ENCODE measurements at regions not wholly inside any gene's neighbourhood (a gene's known extent, or its start where the extent isn't known, plus 50 kb on each side); places are given as distances from the start of the nearest gene placed in this dataset.

- Histone ChIP-seq H3K27me3 (ENCODE audit: insufficient read depth) (no peaks in the 10 kb centered on the region), H3F3A (replicated peaks; ENCODE audit: insufficient read depth) (no peaks in the 10 kb centered on the region), H3K9me2 (no peaks in the 10 kb centered on the region), H3K79me2 (ENCODE audit: insufficient read depth) (no peaks in the 10 kb centered on the region), H4K20me1 (ENCODE audit: insufficient read depth) (no peaks in the 10 kb centered on the region), H3K4me1 (ENCODE audit: control insufficient read depth in 1 of 2, insufficient read depth in 2 of 2, low read depth in 1 of 2, low read length in 1 of 2) (no peaks in the 10 kb centered on the region), H3K36me3 (replicated peaks in 1 of 2; ENCODE audit: control insufficient read depth in 1 of 2, insufficient read depth in 2 of 2, low read length in 1 of 2) (no peaks in the 10 kb centered on the region), H3K9ac (no peak overlapping the region), H3K4me3 (ENCODE audit: low read depth in 2 of 2, low read length in 1 of 2) (no peak overlapping the region), H3K27ac (ENCODE audit: low read depth in 2 of 2, low read length in 1 of 2) (no peak overlapping the region), H3K9me3 (no peaks in the 10 kb centered on the region), H2AFZ (ENCODE audit: low read depth) (no peak overlapping the region), H3K4me2 (no peak overlapping the region)
- no peak for DNase-seq
- 100% methylated on average over 2 of the region's 2 CpGs for WGBS (ENCODE audit: low lambda C conversion rate)
- TF ChIP-seq YY1 (IDR thresholded peaks at IDR 0.05; ENCODE audit: low read depth) (no peak), IRF3 (IDR thresholded peaks at IDR 0.05; ENCODE audit: low read depth, low read length) (no peak), GATA2 (CRISPR knock-in tag; IDR thresholded peaks at IDR 0.05) (no peak), FOXJ3 (CRISPR knock-in tag; IDR thresholded peaks at IDR 0.05) (no peak), TCF12 (IDR thresholded peaks at IDR 0.05) (no peak), NFIC (IDR thresholded peaks at IDR 0.05; ENCODE audit: borderline replicate concordance) (no peak), RCOR1 (IDR thresholded peaks at IDR 0.05; ENCODE audit: low read length) (no peak), POLR2AphosphoS5 (IDR thresholded peaks at IDR 0.05; ENCODE audit: low read depth, low read length) (no peak), RAD21 (IDR thresholded peaks at IDR 0.05; ENCODE audit: low read length) (no peak), TAF1 (IDR thresholded peaks at IDR 0.05; ENCODE audit: borderline replicate concordance, low read depth, low read length) (no peak), EZH2phosphoT487 (IDR thresholded peaks at IDR 0.05; ENCODE audit: borderline replicate concordance, low read depth) (no peak), REST (IDR thresholded peaks at IDR 0.05; ENCODE audit: low read depth, low read length) (no peak), RXRA (IDR thresholded peaks at IDR 0.05; ENCODE audit: borderline replicate concordance, low read depth) (no peak), RFX5 (IDR thresholded peaks at IDR 0.05; ENCODE audit: low read length) (no peak)
- POLR2A ChIA-PET, result no interaction called here
- CTCF ChIA-PET, result interaction anchor here (0.8 to 1.0 kb wide), 2 partner anchors 11 to 29 kb away, joined by 3 to 4 read pairs; no protein-coding TSS in a partner anchor
Measured at GRCh38 chr1:185398022-185398421, 81.0 kb upstream of the IVNS1ABP start.

GRCh38 chr1:185397183-185397582, 80.1 kb upstream of the IVNS1ABP start:
- 78% methylated on average over 4 of the region's 4 CpGs for WGBS (ENCODE audit: low lambda C conversion rate)
- no peaks in the 10 kb centered on the region for H3K9me2 ChIP-seq
- H3K27ac ChIP-seq (ENCODE audit: low read depth in 2 of 2, low read length in 1 of 2), result no peak overlapping the region
- no peaks in the 10 kb centered on the region for H3K36me3 ChIP-seq (replicated peaks in 1 of 2; ENCODE audit: control insufficient read depth in 1 of 2, insufficient read depth in 2 of 2, low read length in 1 of 2)
- no peak for DNase-seq
- H3K4me1 ChIP-seq (ENCODE audit: control insufficient read depth in 1 of 2, insufficient read depth in 2 of 2, low read depth in 1 of 2, low read length in 1 of 2), result no peaks in the 10 kb centered on the region
- H3F3A ChIP-seq (replicated peaks; ENCODE audit: insufficient read depth), result no peaks in the 10 kb centered on the region
- no peak overlapping the region for H3K9ac ChIP-seq
- H3K4me2 ChIP-seq, result no peak overlapping the region
- H2AFZ ChIP-seq (ENCODE audit: low read depth), result no peak overlapping the region
- no peaks in the 10 kb centered on the region for H4K20me1 ChIP-seq (ENCODE audit: insufficient read depth)
- CTCF ChIA-PET, result interaction anchor here (0.8 to 1.0 kb wide), 2 partner anchors 11 to 30 kb away, joined by 3 to 4 read pairs; no protein-coding TSS in a partner anchor
- POLR2A ChIA-PET, result no interaction called here
- no peaks in the 10 kb centered on the region for H3K79me2 ChIP-seq (ENCODE audit: insufficient read depth)
- H3K4me3 ChIP-seq (ENCODE audit: low read depth in 2 of 2, low read length in 1 of 2), result no peak overlapping the region
- no peaks in the 10 kb centered on the region for H3K9me3 ChIP-seq
- no peaks in the 10 kb centered on the region for H3K27me3 ChIP-seq (ENCODE audit: insufficient read depth)
- TF ChIP-seq GATA2 (CRISPR knock-in tag; IDR thresholded peaks at IDR 0.05), result no peak
- TF ChIP-seq MXI1 (IDR thresholded peaks at IDR 0.05; ENCODE audit: low read depth, low read length), result no peak
- TF ChIP-seq TAF1 (IDR thresholded peaks at IDR 0.05; ENCODE audit: borderline replicate concordance, low read depth, low read length), result no peak
- TF ChIP-seq RFX5 (IDR thresholded peaks at IDR 0.05; ENCODE audit: low read length), result no peak
- TF ChIP-seq TCF12 (IDR thresholded peaks at IDR 0.05), result no peak
- TF ChIP-seq IRF3 (IDR thresholded peaks at IDR 0.05; ENCODE audit: low read depth, low read length), result no peak
- no peak for TF ChIP-seq RCOR1 (IDR thresholded peaks at IDR 0.05; ENCODE audit: low read length)
- no peak for TF ChIP-seq MEF2A (IDR thresholded peaks at IDR 0.05; ENCODE audit: borderline replicate concordance, low read depth)
- TF ChIP-seq CHD2 (IDR thresholded peaks at IDR 0.05; ENCODE audit: low read length, partially characterized antibody), result no peak
- no peak for TF ChIP-seq FOXJ3 (CRISPR knock-in tag; IDR thresholded peaks at IDR 0.05)
- no peak for TF ChIP-seq POLR2AphosphoS5 (IDR thresholded peaks at IDR 0.05; ENCODE audit: low read depth, low read length)
- no peak for TF ChIP-seq NFIC (IDR thresholded peaks at IDR 0.05; ENCODE audit: borderline replicate concordance)
- no peak for TF ChIP-seq ELF1 (IDR thresholded peaks at IDR 0.05)
- TF ChIP-seq FOXM1 (IDR thresholded peaks at IDR 0.05; ENCODE audit: low read depth), result no peak
- no peak for TF ChIP-seq YY1 (IDR thresholded peaks at IDR 0.05; ENCODE audit: low read depth)
- TF ChIP-seq CTCF (IDR thresholded peaks at IDR 0.05), result no peak
